ENCODE measurements at regions not wholly inside any gene's neighbourhood (a gene's known extent, or its start where the extent isn't known, plus 50 kb on each side); places are given as distances from the start of the nearest gene placed in this dataset.

GRCh38 chr11:32280339-32280738 lies 155.0 kb downstream of the WT1 start:
- no peak overlapping the region for H3K4me2 ChIP-seq (ENCODE audit: low read depth, low read length, poor library complexity, severe bottlenecking)
- no peaks in the 10 kb centered on the region for H3K36me3 ChIP-seq (ENCODE audit: insufficient read depth, low read length)
- H3K9me2 ChIP-seq (replicated peaks; ENCODE audit: low read depth, low read length): no peaks in the 10 kb centered on the region
- H3K4me1 ChIP-seq (ENCODE audit: insufficient read depth, low read length, poor library complexity, severe bottlenecking): no peaks in the 10 kb centered on the region
- no peaks in the 10 kb centered on the region for H3K79me2 ChIP-seq (ENCODE audit: insufficient read depth, low read length)
- TF ChIP-seq, protein P1, sequence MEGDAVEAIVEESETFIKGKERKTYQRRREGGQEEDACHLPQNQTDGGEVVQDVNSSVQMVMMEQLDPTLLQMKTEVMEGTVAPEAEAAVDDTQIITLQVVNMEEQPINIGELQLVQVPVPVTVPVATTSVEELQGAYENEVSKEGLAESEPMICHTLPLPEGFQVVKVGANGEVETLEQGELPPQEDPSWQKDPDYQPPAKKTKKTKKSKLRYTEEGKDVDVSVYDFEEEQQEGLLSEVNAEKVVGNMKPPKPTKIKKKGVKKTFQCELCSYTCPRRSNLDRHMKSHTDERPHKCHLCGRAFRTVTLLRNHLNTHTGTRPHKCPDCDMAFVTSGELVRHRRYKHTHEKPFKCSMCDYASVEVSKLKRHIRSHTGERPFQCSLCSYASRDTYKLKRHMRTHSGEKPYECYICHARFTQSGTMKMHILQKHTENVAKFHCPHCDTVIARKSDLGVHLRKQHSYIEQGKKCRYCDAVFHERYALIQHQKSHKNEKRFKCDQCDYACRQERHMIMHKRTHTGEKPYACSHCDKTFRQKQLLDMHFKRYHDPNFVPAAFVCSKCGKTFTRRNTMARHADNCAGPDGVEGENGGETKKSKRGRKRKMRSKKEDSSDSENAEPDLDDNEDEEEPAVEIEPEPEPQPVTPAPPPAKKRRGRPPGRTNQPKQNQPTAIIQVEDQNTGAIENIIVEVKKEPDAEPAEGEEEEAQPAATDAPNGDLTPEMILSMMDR (conservative IDR thresholded peaks at IDR 0.05; ENCODE audit: low read length): no peak
- TF ChIP-seq EZH2phosphoT487 (IDR thresholded peaks at IDR 0.05; ENCODE audit: borderline replicate concordance): no peak
- H3K9me3 ChIP-seq (ENCODE audit: insufficient read depth, low read depth, low read length): no peaks in the 10 kb centered on the region
- H2AFZ ChIP-seq (ENCODE audit: low read length): peak overlapping the region; percentile 65; the same call in 1 of the 2 replicates
- no peak overlapping the region for H3K4me3 ChIP-seq (ENCODE audit: low read length, poor library complexity, severe bottlenecking)
- H4K20me1 ChIP-seq (ENCODE audit: insufficient read depth, low read length, poor library complexity, severe bottlenecking): no peaks in the 10 kb centered on the region
- H3F3A ChIP-seq (ENCODE audit: low read depth): no peaks in the 10 kb centered on the region
- no peak overlapping the region for H3K9ac ChIP-seq (ENCODE audit: low read depth, low read length, poor library complexity, severe bottlenecking)
- H3K27me3 ChIP-seq (ENCODE audit: insufficient read depth, low read length, poor library complexity, severe bottlenecking): no peaks in the 10 kb centered on the region

GRCh38 chr11:32288276-32288675 lies 147.1 kb downstream of the WT1 start:
- H3F3A ChIP-seq (ENCODE audit: low read depth): no peaks in the 10 kb centered on the region
- peaks cover 7% of the 10 kb centered on the region for H3K4me1 ChIP-seq (ENCODE audit: insufficient read depth, low read length, poor library complexity, severe bottlenecking)
- no peaks in the 10 kb centered on the region for H3K79me2 ChIP-seq (ENCODE audit: insufficient read depth, low read length)
- TF ChIP-seq EZH2phosphoT487 (IDR thresholded peaks at IDR 0.05; ENCODE audit: borderline replicate concordance): no peak
- TF ChIP-seq, protein P1 (conservative IDR thresholded peaks at IDR 0.05; ENCODE audit: low read length): no peak; the same call in 1 of the 2 replicates
- H3K4me2 ChIP-seq (ENCODE audit: low read depth, low read length, poor library complexity, severe bottlenecking): no peak overlapping the region
- H3K36me3 ChIP-seq (ENCODE audit: insufficient read depth, low read length): no peaks in the 10 kb centered on the region
- H3K9me3 ChIP-seq (ENCODE audit: insufficient read depth, low read depth, low read length): no peaks in the 10 kb centered on the region
- no peaks in the 10 kb centered on the region for H3K27me3 ChIP-seq (ENCODE audit: insufficient read depth, low read length, poor library complexity, severe bottlenecking)
- peak overlapping the region; percentile 36; the same call in 1 of the 2 replicates for H2AFZ ChIP-seq (ENCODE audit: low read length)
- H3K4me3 ChIP-seq (ENCODE audit: low read length, poor library complexity, severe bottlenecking): no peak overlapping the region
- H3K9ac ChIP-seq (ENCODE audit: low read depth, low read length, poor library complexity, severe bottlenecking): no peak overlapping the region
- H4K20me1 ChIP-seq (ENCODE audit: insufficient read depth, low read length, poor library complexity, severe bottlenecking): no peaks in the 10 kb centered on the region
- no peaks in the 10 kb centered on the region for H3K9me2 ChIP-seq (replicated peaks; ENCODE audit: low read depth, low read length)

- Histone ChIP-seq H3K9me3 (ENCODE audit: insufficient read depth, low read depth, low read length) (no peaks in the 10 kb centered on the region), H3K9me2 (replicated peaks; ENCODE audit: low read depth, low read length) (no peaks in the 10 kb centered on the region), H3K4me3 (ENCODE audit: low read length, poor library complexity, severe bottlenecking) (no peak overlapping the region), H3K4me1 (ENCODE audit: insufficient read depth, low read length, poor library complexity, severe bottlenecking) (peaks cover 7% of the 10 kb centered on the region), H3K9ac (ENCODE audit: low read depth, low read length, poor library complexity, severe bottlenecking) (no peak overlapping the region), H3F3A (ENCODE audit: low read depth) (no peaks in the 10 kb centered on the region), H3K36me3 (ENCODE audit: insufficient read depth, low read length) (no peaks in the 10 kb centered on the region), H3K79me2 (ENCODE audit: insufficient read depth, low read length) (no peaks in the 10 kb centered on the region), H3K27me3 (ENCODE audit: insufficient read depth, low read length, poor library complexity, severe bottlenecking) (no peaks in the 10 kb centered on the region), H3K4me2 (ENCODE audit: low read depth, low read length, poor library complexity, severe bottlenecking) (no peak overlapping the region), H4K20me1 (ENCODE audit: insufficient read depth, low read length, poor library complexity, severe bottlenecking) (no peaks in the 10 kb centered on the region), H2AFZ (ENCODE audit: low read length) (no peak overlapping the region)
- no peak for TF ChIP-seq EZH2phosphoT487 (IDR thresholded peaks at IDR 0.05; ENCODE audit: borderline replicate concordance)
- TF ChIP-seq, protein P1 (conservative IDR thresholded peaks at IDR 0.05; ENCODE audit: low read length): no peak
Measured at GRCh38 chr11:32289701-32290100, 145.6 kb downstream of the WT1 start.
